ENCODE measurements at regions not wholly inside any gene's neighbourhood (a gene's known extent, or its start where the extent isn't known, plus 50 kb on each side); places are given as distances from the start of the nearest gene placed in this dataset.

DNA sequence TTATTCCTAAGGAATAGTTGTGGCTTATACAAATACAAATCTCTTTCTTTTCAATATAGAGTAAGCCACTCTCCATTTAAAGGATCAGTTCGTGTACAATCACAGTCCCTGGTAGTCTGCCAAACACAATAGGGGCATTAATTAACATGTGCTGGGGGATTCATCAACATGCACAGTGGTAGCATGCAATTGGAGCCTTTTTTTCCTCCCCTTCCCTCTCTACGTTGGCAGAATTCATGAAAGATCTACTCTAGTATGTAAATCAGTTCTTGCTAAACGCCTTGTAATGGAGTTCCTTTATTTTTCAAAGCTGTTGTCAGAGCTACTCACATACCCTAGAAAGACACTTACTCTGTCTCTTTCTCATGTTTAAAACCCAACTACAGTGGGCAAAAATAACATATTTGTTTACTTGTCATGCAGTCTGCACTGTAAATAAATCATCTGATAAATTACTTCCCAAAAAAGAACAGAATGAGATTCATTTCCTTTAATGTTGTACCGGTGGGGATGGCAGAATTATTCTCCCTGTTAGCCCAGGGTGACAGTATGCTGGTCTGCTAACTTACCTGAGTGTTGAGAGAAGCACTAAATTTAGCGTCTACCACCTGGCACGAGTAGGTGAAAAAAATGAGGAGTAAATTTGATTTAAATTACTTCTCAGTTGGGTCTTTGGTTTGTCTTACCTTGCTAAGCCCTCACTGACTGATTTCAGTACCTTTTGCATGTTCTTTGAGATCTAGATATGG, 341.5 kb upstream of the CCNH start:
- POLR2A ChIA-PET: no interaction called here
- Mint-ChIP-seq H3K27ac (no peak overlapping the region), H3K4me1 (ENCODE audit: low read depth) (no peaks in the 10 kb centered on the region), H3K27me3 (peaks cover 3% of the 10 kb centered on the region), H3K9me3 (no peaks in the 10 kb centered on the region), H3K36me3 (ENCODE audit: low read depth) (no peaks in the 10 kb centered on the region), H3K4me3 (no peak overlapping the region)
- CTCF ChIA-PET: no interaction called here
- no peak for TF ChIP-seq CTCF (IDR thresholded peaks at IDR 0.05)
- ATAC-seq: no peak
- intact Hi-C loops (cut with micrococcal nuclease): no loop called here
- DNase-seq: no peak

DNA sequence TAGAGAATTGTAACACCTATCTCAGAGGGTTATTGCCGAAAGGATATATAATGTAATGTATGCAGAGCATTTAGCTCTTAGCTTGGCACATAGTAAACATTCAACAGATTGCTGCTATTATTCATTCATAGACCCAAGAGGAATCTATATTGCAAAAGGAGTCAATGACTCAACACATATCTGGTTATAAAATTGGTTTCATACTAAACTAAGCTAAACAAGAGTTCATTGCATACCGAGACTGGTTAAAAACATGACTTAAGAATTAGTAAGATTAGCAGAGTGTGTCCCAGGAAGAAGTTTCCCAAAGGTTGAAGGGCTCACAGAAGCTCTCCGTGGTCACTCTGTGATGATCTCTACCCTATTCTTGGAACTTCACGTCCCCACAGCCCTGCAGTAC, 339.6 kb upstream of the CCNH start:
- DNase-seq: no peak
- intact Hi-C loops (cut with micrococcal nuclease): no loop called here
- ChIA-PET POLR2A (no interaction called here), CTCF (interaction anchor here (0.9 kb wide), 1 partner anchor 29 kb away, joined by 3 read pairs; no protein-coding TSS in a partner anchor)
- no peak for TF ChIP-seq CTCF (IDR thresholded peaks at IDR 0.05)
- no peaks in the 10 kb centered on the region for H3K36me3 Mint-ChIP-seq (ENCODE audit: low read depth)
- no peaks in the 10 kb centered on the region for H3K4me1 Mint-ChIP-seq (ENCODE audit: low read depth)
- H3K4me3 Mint-ChIP-seq: no peak overlapping the region
- H3K27ac Mint-ChIP-seq: no peak overlapping the region
- peaks cover 2% of the 10 kb centered on the region for H3K27me3 Mint-ChIP-seq
- no peaks in the 10 kb centered on the region for H3K9me3 Mint-ChIP-seq
- no peak for ATAC-seq

DNA sequence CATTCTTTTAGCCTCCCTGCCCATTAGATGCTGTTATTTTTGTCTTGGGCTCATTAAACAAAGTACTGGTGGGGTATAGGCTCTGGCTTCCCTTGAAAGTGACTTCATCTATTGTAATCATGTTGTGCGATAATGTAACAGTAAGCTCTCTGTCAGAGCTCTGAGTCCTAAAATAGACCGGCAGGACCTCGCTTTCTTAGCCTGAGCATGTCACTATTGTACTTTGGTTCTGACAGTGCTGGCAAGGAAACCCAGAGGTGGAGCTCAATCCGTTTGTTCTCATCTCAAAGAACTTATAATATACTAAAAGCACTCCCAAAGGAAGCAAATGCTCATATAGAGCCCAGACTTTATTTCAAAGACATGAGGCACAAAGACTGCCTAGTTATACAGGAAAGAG, 339.1 kb upstream of the CCNH start:
- CTCF ChIA-PET: no interaction called here
- no peak for ATAC-seq
- intact Hi-C loops (cut with micrococcal nuclease): no loop called here
- no peaks in the 10 kb centered on the region for H3K36me3 Mint-ChIP-seq (ENCODE audit: low read depth)
- no peak for DNase-seq
- H3K4me1 Mint-ChIP-seq (ENCODE audit: low read depth): no peaks in the 10 kb centered on the region
- no peaks in the 10 kb centered on the region for H3K9me3 Mint-ChIP-seq
- peaks cover 2% of the 10 kb centered on the region for H3K27me3 Mint-ChIP-seq
- no peak for TF ChIP-seq CTCF (IDR thresholded peaks at IDR 0.05)
- POLR2A ChIA-PET: no interaction called here
- no peak overlapping the region for H3K4me3 Mint-ChIP-seq
- H3K27ac Mint-ChIP-seq: no peak overlapping the region

DNA sequence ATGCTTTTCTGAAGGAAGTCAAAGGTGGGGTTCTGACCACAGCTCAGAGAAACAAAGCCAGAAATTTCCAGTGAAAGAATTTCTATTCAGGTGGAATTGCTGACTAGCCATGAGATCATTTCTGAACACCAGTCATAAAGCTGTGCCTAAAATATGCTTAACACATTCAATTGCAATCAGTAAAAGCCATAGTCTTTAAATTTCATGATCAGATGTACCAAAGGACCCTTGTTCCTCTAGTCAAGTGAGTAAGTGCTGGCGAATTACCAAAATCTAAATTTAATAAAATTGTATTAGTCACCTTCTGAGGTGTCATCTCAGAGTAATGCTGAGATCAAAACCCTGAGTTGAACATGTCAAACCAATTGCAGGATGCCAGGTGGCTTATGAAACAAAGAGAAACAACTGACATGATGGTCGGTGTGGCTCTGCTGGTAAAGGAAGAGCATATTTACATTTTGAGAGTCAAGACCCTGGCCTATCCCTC, 334.2 kb upstream of the CCNH start:
- Mint-ChIP-seq H3K36me3 (ENCODE audit: low read depth) (no peaks in the 10 kb centered on the region), H3K9me3 (no peaks in the 10 kb centered on the region), H3K4me1 (ENCODE audit: low read depth) (no peaks in the 10 kb centered on the region), H3K4me3 (no peak overlapping the region), H3K27ac (no peak overlapping the region), H3K27me3 (no peaks in the 10 kb centered on the region)
- ATAC-seq: no peak
- POLR2A ChIA-PET: no interaction called here
- CTCF ChIA-PET: no interaction called here
- intact Hi-C loops (cut with micrococcal nuclease): no loop called here
- DNase-seq: no peak
- no peak for TF ChIP-seq CTCF (IDR thresholded peaks at IDR 0.05)

GRCh38 chr5:87746341-87746740, 333.6 kb upstream of the CCNH start:
- no peak for TF ChIP-seq CTCF (IDR thresholded peaks at IDR 0.05)
- no peaks in the 10 kb centered on the region for H3K36me3 Mint-ChIP-seq (ENCODE audit: low read depth)
- ChIA-PET CTCF (no interaction called here), POLR2A (no interaction called here)
- intact Hi-C loops (cut with micrococcal nuclease): no loop called here
- no peaks in the 10 kb centered on the region for H3K4me1 Mint-ChIP-seq (ENCODE audit: low read depth)
- no peak overlapping the region for H3K27ac Mint-ChIP-seq
- H3K27me3 Mint-ChIP-seq: no peaks in the 10 kb centered on the region
- ATAC-seq: no peak
- H3K9me3 Mint-ChIP-seq: no peaks in the 10 kb centered on the region
- no peak for DNase-seq
- H3K4me3 Mint-ChIP-seq: no peak overlapping the region

Data from activated CD8-positive, alpha-beta T cell treated with anti-CD3 and anti-CD28 coated beads for 36 hours (primary cell).